Suppressor macrophage (primary cell): ENCODE measurements at regions not wholly inside any gene's neighbourhood (a gene's known extent, or its start where the extent isn't known, plus 50 kb on each side); places are given as distances from the start of the nearest gene placed in this dataset.

Source experiments
- DNase-seq, 4 experiments: peaks; one replicate each; pipeline ENCODE4 v3.0.0-alpha.2; 2020 to 2022

GRCh38 chr13:75231235-75231634 lies 250.7 kb downstream of the TBC1D4 start:
- DNase-seq, result no peak

GRCh38 chr13:75226733-75227435 lies 255.1 kb downstream of the TBC1D4 start:
- peak in 3 of 4 experiments; percentile 24 to 36 (median 33) for DNase-seq

- no peak for DNase-seq
Observed at GRCh38 chr13:75226092-75226491, 255.9 kb downstream of the TBC1D4 start.

GRCh38 chr13:75225288-75226032 lies 256.5 kb downstream of the TBC1D4 start:
- DNase-seq, result no peak

GRCh38 chr13:75224053-75224742 lies 257.8 kb downstream of the TBC1D4 start:
- DNase-seq, result no peak

GRCh38 chr13:75222031-75222430 lies 259.9 kb downstream of the TBC1D4 start:
- DNase-seq, result peak in 2 of 4 experiments; percentile 21 to 23

- DNase-seq, result no peak
Observed at GRCh38 chr13:75220861-75221260, 261.1 kb downstream of the TBC1D4 start.

- no peak for DNase-seq
Observed at GRCh38 chr13:75220238-75220542, 261.8 kb downstream of the TBC1D4 start.

- peak; percentile 66 to 87 (median 84) for DNase-seq
Observed at GRCh38 chr13:75219479-75220237, 262.3 kb downstream of the TBC1D4 start.

- DNase-seq, result no peak
Observed at GRCh38 chr13:75217949-75218348, 264.0 kb downstream of the TBC1D4 start.

GRCh38 chr13:75216038-75216437 lies 265.9 kb downstream of the TBC1D4 start:
- no peak for DNase-seq

- no peak for DNase-seq
Observed at GRCh38 chr13:75214846-75215245, 267.1 kb downstream of the TBC1D4 start.

GRCh38 chr13:75202981-75203380 lies 279.0 kb downstream of the TBC1D4 start:
- DNase-seq, result no peak

- no peak for DNase-seq
Observed at GRCh38 chr13:75197803-75198202, 284.2 kb downstream of the TBC1D4 start.

- no peak for DNase-seq
Observed at GRCh38 chr13:75196147-75196837, 285.7 kb downstream of the TBC1D4 start.

GRCh38 chr13:75195495-75196146 lies 286.3 kb downstream of the TBC1D4 start:
- DNase-seq, result no peak

- no peak for DNase-seq
Observed at GRCh38 chr13:75194717-75195462, 287.1 kb downstream of the TBC1D4 start.

- DNase-seq, result no peak
Observed at GRCh38 chr13:75186379-75186778, 295.6 kb downstream of the TBC1D4 start.

- no peak for DNase-seq
Observed at GRCh38 chr13:75181906-75182305, 300.1 kb downstream of the TBC1D4 start.

GRCh38 chr13:75180805-75181455 lies 301.0 kb downstream of the TBC1D4 start:
- DNase-seq, result no peak
